Right lobe of liver (tissue), 4 donors: ENCODE measurements at regions not wholly inside any gene's neighbourhood (a gene's known extent, or its start where the extent isn't known, plus 50 kb on each side); places are given as distances from the start of the nearest gene placed in this dataset.

Experiments used
- CTCF ChIP-seq, 4 donors: fragments of 200-600 bp in 3 of 4; fragments of 450-650 bp in 1 of 4; IDR thresholded peaks; one replicate each; pipeline versions ENCODE4 v1.5.1 to v1.8.0; 2016 to 2022; ENCODE audit warnings: antibody characterized with exemption in 4 of 4, mild to moderate bottlenecking in 2 of 4
- POLR2A ChIP-seq: fragments of 450-650 bp; IDR thresholded peaks from one replicate; pipeline ENCODE4 v1.6.1; 2017; ENCODE audit warnings: antibody characterized with exemption, mild to moderate bottlenecking
- donor health status: DM: no; HTN: no; CAD: no.
- donor health status: DM: no; HTN: no; CAD: no.
- donor health status: DM: no; HTN: yes; CAD: no.

GRCh38 chr3:77726517-77726916, 686.6 kb downstream of the ROBO2 start:
- TF ChIP-seq CTCF (IDR thresholded peaks at IDR 0.05) (no peak), POLR2A (no peak)
